GM21526 (cell line): ENCODE measurements at regions not wholly inside any gene's neighbourhood (a gene's known extent, or its start where the extent isn't known, plus 50 kb on each side); places are given as distances from the start of the nearest gene placed in this dataset.

Experiments used
- ATAC-seq: cut with Tn5 transposase; IDR thresholded peaks from one replicate; pipeline ENCODE4 v1.9.1; 2021; ENCODE audit warnings: moderate library complexity; ENCODE audit not compliant: unreplicated experiment, low FRiP score

DNA sequence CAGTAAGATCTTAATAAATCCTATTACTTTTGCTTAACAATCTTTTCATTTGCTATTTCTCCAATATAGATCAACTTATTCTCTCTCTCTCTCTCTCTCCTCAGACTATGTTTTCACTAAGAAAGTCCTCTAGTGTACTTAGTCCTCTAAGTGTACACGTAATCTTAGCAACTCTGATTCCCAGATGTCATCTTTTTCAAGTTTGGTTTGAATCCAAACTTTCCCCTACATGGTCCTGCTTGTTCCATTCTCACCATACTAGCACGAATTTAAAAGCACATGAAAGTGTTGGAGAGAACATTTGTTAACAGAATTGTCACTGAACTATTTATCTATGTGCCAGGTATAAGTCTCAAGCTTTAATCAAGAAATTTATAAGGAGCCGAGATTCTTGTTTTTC lies 202.9 kb downstream of the SPRY2 start:
- no peak for ATAC-seq

DNA sequence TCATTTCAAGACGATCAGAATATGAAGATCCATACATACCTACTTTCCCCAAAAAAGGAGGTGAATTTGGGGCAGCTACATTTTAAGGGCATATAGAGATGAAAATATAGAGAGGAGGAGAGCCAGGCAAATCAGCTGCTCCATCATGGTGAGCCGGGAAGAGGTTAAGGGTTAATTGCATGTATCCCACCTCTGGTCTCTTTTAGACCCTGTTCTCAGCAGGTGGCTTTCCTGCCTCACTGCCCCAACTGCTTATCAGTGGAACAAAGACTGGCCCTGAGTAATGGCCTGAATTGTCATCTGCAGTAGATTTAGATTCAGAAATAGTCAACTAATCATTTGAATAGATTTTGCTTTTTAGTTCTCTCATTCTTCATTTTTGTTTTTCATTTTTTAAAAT lies 206.6 kb downstream of the SPRY2 start:
- no peak for ATAC-seq

DNA sequence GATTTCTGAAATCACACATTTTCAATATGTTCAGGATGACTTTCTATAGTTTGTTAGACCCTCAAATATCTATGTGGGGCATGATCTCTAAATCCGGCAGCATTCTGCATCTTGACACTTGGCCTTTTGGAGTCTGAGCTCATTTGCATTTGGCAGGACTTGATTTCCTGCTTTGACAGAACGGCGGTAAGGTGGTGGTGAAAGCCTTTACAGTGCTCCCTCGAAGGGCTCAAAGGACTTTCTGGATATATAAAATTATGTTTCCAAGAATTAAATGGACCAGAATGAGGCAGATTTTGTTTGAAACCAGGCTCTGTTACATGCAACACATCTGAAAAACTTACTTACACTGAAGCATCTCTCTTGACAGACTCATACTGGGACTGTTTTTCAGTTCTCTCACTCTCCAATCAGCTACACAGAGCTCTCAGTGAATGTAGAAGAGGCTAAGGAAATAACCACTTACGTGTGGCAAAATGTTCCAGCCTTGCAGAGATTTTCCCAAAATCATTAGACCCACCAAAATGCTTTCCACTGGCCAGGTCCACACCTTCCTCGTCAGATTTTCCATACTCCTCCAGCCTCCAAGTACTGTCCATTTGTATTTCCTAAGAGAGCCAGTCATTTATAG lies 207.2 kb downstream of the SPRY2 start:
- ATAC-seq = no peak

DNA sequence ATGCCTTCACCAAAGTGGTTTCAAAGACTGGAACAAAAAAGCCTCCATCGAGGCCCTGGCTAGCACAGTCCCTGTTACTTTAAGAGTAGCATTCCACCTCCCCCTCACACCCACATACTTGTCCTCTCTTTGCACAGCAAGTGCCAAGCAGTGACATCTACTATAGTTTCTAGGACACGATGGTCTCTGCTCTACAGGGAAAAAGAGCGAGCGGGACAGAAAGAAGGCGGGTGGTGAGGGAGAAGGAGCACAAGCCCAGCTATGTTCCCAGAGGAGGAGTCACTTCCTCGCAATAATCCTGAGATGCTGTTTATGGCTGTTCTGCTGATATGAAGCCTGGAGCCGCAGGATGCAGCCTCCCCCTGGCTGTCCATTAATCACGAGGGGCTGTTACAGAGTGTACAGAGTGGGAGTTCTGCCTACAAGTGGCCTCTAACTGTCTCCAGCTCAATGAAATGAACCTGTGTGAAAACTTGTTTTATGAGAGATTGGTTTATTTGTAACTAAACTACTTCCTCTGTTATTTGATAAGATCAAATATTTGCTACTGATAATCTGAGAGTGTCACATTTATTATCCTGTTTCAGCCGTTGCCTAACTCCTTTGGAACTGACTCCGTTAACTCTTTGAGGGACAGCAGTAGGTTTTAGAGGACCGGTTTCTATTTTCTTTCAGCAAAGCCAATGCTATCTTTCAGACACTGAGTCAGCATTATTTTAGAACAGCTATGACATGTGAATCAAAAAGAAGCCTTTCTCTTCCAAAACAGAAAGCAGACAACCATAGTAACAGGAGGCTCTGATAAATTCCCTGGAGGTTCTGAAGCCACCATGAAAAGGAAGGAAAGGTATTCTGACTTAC lies 208.0 kb downstream of the SPRY2 start:
- no peak for ATAC-seq

DNA sequence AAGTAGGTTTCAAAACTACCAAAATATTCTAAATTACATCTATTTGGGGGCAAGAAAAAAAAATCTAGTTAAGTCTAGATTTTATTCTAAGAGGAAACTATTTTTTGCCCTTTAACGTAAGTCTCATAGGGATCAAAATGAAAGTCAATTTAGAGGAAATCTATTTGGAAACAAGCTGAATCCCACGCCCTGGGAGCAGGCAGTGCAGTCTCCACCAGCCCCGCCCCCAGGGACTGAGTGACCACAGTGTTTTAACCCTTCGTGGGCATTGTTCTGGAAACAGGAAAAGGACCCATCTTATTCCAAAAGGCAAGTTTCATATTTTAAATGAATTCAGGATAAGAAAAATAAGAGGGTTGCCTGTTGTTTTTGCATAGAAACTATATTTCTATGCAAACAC lies 209.7 kb downstream of the SPRY2 start:
- ATAC-seq = no peak

DNA sequence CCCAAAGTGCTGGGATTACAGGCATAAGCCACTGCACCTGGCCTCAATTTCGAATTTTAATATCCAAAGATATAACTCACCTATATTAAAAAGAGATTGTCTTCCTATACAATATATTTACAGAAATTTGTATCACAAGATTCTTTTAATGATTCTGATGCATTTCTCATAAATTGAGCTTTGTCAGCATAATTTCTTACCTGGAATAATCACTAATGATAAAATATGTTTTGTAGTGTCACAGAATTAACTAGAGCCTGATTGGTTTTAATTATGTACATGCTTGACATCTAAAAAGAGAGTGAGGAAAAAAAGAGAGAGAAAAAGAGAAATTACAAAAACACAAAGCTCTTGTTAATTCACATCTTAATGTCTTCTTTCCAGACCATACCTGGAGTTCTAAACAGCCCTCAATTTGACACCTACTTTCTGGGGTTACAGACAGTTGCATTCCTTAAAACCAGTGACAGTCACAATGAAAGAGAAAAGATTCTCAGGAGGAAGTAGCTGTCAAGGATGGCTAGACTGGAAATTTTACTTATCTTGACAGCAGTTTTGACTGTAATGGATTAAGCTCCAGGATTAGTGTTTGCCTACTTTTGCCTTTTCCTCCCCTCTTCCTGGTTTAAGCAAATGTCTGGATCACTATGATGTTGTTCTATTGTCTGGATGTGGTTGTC lies 214.4 kb downstream of the SPRY2 start:
- ATAC-seq = no peak

DNA sequence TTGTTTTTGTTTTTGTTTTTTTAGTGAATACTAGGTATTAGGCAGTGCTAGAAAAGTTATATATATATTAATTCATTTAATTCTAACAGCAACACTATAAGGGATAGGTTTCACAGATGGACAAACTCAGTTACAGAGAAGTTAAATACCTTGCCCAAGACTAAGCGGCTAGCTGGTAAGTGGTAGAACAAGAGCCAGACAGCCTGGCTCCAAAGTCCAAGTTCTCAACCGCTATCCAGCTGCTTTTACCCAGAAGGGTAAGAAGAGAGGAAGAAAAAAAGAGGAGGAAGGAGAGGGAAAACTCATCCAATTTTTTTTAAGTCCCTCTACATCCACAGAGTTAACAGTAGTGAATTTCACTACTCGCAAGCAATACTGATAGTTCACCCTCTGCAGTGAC lies 217.0 kb downstream of the SPRY2 start:
- ATAC-seq = no peak

DNA sequence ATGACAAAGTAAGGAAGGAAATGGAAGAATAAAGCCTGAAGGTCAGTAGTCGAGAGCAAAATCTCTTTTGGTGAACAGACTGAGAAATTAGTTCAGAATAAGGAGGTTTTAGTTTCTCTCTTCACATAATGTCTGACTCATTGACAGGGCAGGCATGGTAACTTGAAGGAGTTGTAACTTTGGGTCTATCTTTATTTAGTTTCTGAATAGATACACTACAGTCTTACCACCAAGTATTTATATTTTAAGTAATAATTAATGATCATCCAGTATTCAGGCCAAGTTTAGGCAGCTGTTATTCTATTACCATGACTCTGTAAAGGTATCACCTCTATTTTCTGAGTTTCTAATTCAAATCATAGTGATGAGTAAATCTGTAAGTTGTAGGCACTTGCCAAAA lies 219.9 kb downstream of the SPRY2 start:
- ATAC-seq = no peak

DNA sequence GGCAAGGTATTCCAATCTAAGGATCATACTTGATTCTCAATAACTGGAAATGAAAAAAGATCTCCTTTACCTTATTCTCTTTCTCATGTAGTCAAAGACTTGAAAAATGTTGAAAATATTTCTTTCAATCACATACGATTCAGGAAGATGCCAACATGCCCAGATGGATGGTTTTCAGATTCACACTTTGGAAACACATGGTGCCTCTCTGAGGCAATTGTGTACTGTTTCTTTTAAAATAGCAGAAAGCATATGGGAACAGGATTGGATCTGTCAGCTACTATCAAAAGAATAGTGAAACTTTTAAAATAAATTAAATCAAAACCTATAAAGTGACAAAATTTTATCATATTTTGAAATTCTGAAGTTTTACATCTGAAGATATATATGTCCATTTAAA lies 222.4 kb downstream of the SPRY2 start:
- no peak for ATAC-seq

DNA sequence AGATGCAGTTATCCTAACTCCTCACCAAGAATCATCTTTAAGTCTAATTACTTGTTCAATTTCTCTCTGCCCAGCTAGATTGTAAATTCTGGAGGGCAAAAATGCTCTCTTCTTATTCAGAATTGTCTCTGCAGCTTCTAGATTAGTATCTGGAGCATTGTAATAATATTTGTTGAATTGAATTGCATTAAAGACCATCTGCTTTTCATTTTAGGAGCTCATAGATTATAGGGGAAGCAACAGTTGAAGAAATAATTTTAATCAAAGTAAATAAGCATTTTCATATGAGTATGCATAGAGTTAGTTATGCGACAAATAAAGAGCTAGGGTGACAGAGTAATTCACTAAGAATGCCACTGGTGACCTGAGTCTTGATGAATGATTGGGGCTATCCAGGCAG lies 222.8 kb downstream of the SPRY2 start:
- ATAC-seq = no peak

DNA sequence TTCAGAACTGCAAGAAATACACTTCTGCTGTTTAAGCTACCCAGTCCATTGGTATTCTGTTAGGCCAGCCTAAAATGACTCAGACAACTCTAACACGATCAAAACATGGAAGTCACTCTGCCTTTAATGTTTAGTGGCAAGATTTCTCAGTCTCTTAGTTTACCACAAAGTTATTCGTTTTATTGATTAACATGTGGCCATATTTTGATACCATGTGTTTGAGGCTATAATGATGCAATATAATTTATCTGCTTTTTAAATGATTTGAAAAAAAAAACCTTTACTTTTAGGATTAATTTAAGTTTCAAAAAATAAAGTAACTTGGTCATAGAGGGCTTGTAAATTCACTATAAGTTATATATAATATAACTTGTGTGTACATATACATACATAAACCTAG lies 223.4 kb downstream of the SPRY2 start:
- ATAC-seq = no peak

DNA sequence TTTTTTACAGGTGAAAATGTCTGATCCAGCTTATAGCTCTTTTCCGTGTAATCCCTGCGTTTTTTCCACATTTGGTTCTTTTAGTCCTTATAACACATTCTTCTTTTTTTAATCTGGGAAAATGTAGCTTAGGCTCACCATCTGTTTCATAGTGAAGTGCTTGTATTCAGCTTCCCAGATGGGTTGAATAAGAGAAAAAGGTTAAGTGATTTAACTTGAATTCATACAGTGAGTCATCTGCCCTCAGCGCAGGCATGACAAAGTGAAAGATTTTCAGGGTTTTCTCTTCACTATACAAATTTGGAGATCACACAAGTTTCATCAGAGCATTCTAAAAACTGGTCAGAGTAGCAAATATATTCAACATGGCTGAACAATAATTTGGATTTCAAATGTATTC lies 224.8 kb downstream of the SPRY2 start:
- ATAC-seq = no peak

DNA sequence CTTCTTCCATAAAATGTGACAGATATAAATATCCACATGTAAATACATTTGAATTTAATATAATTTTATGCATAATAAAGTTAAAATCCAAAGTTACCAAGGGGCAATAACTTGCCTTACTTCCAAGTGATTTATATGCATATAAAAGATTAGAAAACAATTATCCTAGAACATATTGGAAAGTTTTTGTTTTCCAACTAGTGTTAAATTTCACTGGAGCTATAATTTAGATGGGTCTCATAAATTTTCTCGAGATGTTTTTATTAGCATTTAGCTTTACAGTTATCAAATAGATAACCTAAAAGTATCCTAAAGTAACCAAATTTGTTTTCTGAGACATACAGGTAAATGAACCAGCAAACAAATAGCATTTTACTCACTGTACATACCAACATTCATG lies 225.3 kb downstream of the SPRY2 start:
- no peak for ATAC-seq

DNA sequence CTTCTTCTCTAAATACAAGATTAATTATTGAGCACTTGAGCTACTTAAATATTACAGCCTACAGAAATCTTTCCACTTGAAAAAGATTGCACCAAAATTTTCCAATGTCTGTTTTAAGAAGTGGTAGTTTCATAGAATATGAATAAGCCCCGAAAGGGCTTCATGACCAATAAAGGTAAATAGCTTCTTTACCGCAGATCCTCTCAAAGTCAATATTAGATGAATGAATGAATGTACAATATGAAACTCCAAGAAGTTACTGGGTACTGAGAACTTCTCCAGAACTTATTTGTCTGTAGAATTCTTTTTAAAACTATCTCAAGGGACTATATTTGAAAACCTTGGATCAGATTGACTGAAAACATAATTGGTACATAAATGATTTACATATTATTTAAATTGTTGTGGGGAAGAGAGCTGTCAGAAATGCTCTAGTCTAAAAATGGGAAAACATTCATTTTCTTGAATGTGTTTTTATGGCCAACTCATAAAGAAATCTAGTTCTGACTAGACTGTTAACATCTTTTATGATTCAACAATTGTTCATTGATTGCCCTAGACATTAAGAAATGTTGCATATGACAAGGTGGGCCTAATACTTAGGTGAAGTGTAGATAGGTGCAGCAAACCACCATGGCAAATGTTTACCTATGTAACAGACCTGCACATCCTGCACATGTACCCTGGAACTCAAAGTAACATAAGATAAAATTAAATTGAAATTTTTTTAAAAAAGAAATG lies 227.0 kb downstream of the SPRY2 start:
- no peak for ATAC-seq

DNA sequence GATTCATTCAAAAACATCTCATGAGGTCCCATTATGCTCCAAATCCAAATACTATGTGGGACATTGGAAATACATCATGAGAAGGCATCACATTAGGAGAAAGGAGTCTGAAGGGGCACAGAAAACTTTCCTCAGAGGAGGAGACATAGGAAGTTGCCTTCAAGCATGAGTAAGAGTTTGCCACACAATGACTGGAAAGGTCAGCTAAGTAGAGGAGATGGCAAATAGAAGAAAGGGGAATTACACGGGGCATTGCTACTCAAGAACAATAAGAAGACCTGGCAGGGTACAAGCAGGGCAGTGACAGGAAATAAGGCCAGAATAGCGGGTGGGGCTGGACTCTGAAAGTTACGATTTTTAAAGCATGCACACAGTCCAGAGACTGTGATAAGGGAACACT lies 231.6 kb downstream of the SPRY2 start:
- ATAC-seq = no peak

DNA sequence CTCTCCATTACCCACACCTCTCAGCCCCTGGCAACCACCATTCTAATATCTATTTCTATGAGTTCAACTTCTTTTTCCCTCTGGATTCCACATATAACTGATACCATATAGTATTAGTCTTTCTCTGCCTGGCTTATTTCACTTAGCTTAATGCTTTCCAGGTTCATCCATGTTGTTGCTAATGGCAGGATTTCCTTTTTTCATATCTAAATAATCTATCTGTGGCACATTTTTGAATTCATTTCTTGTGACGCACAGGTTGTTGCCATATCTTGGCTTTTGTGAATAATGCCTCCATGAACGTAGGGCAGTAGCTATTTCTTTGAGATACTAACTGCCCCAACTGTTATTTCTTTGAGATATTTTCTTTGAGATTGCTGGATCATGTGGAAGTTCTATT lies 235.6 kb downstream of the SPRY2 start:
- ATAC-seq = no peak

DNA sequence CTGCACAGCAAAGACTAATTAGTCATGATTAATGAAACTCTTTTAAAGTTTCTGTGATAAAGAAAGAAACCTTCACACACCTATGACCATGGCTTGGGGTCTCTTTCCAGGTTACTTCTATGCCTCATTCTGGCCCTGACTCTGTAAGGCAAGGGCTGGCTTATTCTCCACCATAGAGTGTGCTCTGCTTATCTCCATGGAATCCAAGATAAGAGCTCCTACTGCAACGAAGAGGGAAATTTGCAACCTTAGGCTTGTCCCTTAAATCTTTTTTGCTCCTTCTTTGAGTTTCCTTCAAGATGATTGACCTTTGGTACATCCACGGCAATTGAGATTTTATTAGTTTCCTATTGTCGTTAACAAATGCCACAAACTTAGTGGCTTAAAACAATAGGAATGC lies 239.9 kb downstream of the SPRY2 start:
- no peak for ATAC-seq

DNA sequence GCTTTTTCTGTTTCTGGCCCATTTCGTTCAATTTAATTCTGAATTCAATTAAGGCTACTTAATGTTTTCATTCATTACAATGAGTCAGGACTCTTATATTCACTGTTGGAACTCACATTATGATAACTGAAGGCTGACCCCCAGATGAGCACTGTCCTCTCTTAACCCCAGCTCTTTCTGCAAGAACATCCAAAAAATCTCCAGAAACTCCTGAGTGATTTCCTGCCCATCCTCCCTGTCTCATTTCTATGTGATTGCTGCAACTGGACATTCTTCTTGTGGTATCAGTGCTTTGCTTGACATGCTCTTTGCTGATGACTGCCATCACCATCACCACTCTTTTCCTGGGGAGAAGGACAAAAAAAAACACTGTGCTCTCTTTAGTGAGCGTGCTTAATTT lies 240.3 kb downstream of the SPRY2 start:
- no peak for ATAC-seq

DNA sequence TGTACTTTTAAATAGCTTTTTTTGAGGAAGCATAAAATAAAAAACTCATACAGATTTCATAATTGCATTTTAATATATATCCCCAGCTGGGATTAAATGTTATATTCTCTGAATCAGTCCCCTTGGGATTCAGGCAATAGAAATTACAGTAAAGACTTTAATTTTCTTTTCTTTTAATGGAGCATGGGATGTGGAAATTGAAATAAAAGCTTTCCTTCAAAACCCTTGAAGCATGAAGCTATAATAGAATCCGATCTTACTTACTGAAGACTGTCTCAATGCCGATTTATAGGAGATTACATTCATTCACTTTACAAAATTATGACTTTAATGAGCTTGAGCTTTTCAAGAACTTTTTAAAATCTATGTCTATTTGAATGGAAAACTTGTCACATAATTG lies 243.4 kb downstream of the SPRY2 start:
- ATAC-seq = no peak

DNA sequence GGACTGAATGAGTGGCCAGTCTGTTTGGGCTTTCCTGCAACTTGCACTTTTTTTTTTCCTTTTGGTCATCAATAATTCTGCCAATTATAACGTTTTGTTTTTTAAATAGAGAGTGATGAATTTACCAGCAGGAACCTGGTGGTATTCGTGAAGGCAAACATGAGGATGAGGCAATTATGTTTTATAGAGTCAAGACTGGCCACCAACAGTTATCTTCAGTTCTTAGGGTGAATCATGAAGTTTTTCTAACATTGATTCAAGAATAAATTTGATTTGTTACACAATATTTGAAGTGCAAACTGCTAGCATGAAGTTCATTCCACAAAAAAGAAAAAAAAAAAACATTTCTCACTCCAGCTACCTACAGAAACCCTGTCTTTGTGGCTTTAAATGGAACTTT lies 244.5 kb downstream of the SPRY2 start:
- ATAC-seq = no peak

DNA sequence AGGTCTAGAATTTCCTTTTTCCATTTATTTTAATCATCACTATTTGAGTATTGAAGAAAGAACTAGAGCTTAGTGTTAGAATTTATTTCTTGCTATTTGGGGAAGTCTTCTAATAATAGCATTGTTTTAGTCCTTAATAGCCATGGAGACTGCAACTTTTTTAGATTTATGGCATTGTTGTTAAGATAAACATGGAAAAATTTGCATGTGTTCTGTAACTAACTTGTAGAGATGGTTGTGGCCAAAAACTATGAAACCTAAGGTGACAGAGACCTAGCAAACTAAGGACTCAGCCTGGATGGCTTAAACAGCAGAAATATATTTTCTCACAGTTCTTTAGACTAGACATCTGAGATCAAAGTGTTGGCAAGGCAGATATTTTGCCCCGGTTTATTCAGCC lies 246.4 kb downstream of the SPRY2 start:
- ATAC-seq = no peak
